Subcutaneous abdominal adipose tissue (tissue), 5 donors: ENCODE measurements at regions not wholly inside any gene's neighbourhood (a gene's known extent, or its start where the extent isn't known, plus 50 kb on each side); places are given as distances from the start of the nearest gene placed in this dataset.
"Not testable (repeated sequence)": the region's sequence is repeated elsewhere in the genome, so short reads cannot be mapped to it uniquely, and the experiment has no call there.

Experiments used
- H3K27ac ChIP-seq: one replicate; pipeline ENCODE4 v1.7.0; 2013; ENCODE audit warnings: low read depth, mild to moderate bottlenecking, inconsistent platforms, low read length, moderate library complexity
- H3K27me3 ChIP-seq, 5 donors: one replicate each; pipeline ENCODE4 v1.7.0; 2013; ENCODE audit warnings: low read length in 5 of 5, inconsistent platforms in 1 of 5; ENCODE audit not compliant: control insufficient read depth in 5 of 5, insufficient read depth in 4 of 5
- H3K36me3 ChIP-seq, 5 donors: one replicate each; pipeline ENCODE4 v1.7.0; 2013; ENCODE audit warnings: low read length in 5 of 5; ENCODE audit not compliant: control insufficient read depth in 5 of 5, insufficient read depth in 5 of 5
- H3K4me1 ChIP-seq, 5 donors: one replicate each; pipeline ENCODE4 v1.7.0; 2013; ENCODE audit warnings: low read length in 5 of 5, mild to moderate bottlenecking in 3 of 5, moderate library complexity in 1 of 5; ENCODE audit not compliant: control insufficient read depth in 5 of 5, insufficient read depth in 5 of 5
- H3K4me3 ChIP-seq, 5 donors: one replicate each; pipeline ENCODE4 v1.7.0; 2013; ENCODE audit warnings: low read length in 5 of 5, low read depth in 1 of 5
- H3K9ac ChIP-seq, 5 donors: one replicate each; pipeline ENCODE4 v1.7.0; 2013; ENCODE audit warnings: low read length in 5 of 5, mild to moderate bottlenecking in 4 of 5, moderate library complexity in 3 of 5
- H3K9me3 ChIP-seq, 5 donors: one replicate each; pipeline ENCODE4 v1.7.0; 2013; ENCODE audit warnings: low read length in 5 of 5; ENCODE audit not compliant: control insufficient read depth in 5 of 5
- donor health status: healthy.
- donor health status: healthy.
- donor health status: healthy.
- donor health status: healthy.
- donor health status: healthy.

DNA sequence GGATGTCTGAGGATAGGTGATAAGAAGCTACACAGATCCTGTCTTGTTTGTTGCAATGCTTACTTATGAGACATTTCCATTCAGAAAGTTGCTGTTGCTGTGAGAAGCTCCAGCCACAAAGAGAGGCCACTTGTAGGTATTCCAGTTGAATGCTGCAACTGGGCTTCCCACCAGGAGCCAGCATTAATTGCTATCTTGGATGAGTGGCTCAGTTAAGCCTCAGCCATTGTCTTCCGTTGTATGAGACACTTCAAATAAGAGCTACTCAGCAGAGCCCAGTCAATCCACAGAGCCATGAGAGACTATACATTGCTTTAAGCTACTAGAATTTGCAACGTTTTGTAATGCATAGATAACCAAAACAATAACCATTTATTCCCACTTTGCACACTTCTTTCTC, 104.3 kb upstream of the ARRDC3 start:
- H3K36me3 ChIP-seq: no peaks in the 10 kb centered on the region
- no peaks in the 10 kb centered on the region for H3K27me3 ChIP-seq
- H3K9ac ChIP-seq: no peak overlapping the region
- no peak overlapping the region for H3K27ac ChIP-seq
- H3K9me3 ChIP-seq: peaks cover 0 to 2% (median 0%) of the 10 kb centered on the region in 5 donors
- no peak overlapping the region for H3K4me3 ChIP-seq
- H3K4me1 ChIP-seq: peaks cover 0 to 2% (median 0%) of the 10 kb centered on the region in 5 donors

DNA sequence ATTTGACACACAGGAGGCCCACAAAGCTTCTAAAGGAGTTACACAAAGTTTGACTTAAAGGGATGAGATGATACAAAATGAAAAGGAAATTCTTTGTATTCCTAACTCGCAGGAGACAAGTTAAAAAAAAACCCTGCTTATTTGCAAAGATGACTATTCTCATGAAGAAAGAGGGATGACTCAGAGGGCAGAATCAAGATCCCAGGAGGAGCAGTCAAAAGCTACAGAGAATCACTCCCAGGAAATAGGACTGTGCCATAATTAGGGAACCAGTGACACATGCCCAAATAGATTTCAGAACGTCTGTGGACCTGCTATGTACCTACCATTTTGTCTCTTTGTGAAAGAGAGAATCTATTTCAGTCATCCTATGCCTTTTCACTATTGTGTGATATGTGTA, 103.5 kb upstream of the ARRDC3 start:
- H3K4me1 ChIP-seq: peaks cover 0 to 2% (median 0%) of the 10 kb centered on the region in 5 donors
- H3K36me3 ChIP-seq: no peaks in the 10 kb centered on the region
- peaks cover 0 to 2% (median 0%) of the 10 kb centered on the region in 5 donors for H3K9me3 ChIP-seq
- H3K27me3 ChIP-seq: no peaks in the 10 kb centered on the region
- H3K9ac ChIP-seq: no peak overlapping the region
- no peak overlapping the region for H3K27ac ChIP-seq
- no peak overlapping the region for H3K4me3 ChIP-seq

DNA sequence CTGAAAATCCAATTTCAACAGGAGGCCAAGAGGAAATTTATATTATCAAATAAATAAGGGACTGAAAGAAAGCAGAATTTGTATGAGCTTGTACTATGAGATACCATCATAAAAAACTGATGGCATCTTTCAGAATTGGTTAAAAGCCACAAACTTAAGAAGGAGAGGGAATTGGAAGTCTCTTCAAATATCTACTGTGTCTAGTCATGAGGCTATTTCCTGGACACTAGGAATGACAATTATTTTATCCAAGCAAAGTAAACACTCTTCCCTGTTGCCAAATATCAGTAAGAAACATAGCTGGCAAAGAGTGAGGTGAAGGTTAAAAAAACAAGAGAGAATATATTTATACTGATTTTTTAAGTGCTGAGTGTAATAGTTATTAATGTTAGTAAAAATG, 101.5 kb upstream of the ARRDC3 start:
- peaks cover 0 to 2% (median 0%) of the 10 kb centered on the region in 5 donors for H3K9me3 ChIP-seq
- H3K4me3 ChIP-seq: no peak overlapping the region
- H3K27ac ChIP-seq: no peak overlapping the region
- no peak overlapping the region for H3K9ac ChIP-seq
- H3K4me1 ChIP-seq: peaks cover 0 to 2% (median 0%) of the 10 kb centered on the region in 5 donors
- no peaks in the 10 kb centered on the region for H3K27me3 ChIP-seq
- no peaks in the 10 kb centered on the region for H3K36me3 ChIP-seq

DNA sequence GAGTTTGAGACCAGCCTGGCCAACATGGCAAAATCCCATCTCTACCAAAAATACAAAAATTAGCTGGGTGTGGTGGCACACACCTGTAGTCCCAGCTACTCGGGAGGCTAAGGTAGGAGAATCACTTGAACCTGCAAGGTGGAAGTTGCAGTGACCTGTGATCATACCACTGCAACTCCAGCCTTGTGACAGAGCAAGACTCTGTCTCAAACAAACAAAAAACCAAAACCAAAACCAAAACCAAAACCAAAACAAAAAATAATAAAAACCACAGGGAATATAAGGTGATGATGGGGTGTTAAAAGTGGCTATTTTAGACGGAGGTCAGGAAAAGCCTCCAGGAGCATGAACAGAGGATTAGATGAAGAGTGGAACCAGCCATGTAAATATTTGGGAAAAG, 96.3 kb upstream of the ARRDC3 start:
- not testable (repeated sequence) for H3K9me3 ChIP-seq, H3K27me3 ChIP-seq, H3K4me1 ChIP-seq, H3K27ac ChIP-seq, H3K36me3 ChIP-seq, H3K4me3 ChIP-seq, H3K9ac ChIP-seq

DNA sequence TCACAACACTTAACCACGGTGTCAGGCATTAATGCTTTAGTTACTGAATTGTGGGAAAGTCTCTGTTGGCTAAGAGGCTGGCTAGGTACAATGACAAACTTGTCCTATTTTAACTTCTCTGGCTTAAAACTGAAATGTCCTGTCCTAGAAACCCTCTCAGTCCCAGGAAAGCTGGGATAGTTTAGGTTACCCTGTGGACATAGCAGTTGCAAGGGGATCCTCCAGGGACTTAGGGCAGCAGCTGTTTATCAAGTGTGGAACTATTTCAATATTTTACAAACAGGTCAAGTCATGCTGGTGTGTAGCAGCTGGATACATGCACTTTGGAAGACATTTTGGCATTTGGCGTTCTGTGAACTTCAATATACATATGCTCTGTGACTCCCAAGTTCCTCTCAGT, 95.0 kb upstream of the ARRDC3 start:
- Histone ChIP-seq H3K36me3 (no peaks in the 10 kb centered on the region), H3K4me1 (no peaks in the 10 kb centered on the region), H3K4me3 (no peak overlapping the region)

DNA sequence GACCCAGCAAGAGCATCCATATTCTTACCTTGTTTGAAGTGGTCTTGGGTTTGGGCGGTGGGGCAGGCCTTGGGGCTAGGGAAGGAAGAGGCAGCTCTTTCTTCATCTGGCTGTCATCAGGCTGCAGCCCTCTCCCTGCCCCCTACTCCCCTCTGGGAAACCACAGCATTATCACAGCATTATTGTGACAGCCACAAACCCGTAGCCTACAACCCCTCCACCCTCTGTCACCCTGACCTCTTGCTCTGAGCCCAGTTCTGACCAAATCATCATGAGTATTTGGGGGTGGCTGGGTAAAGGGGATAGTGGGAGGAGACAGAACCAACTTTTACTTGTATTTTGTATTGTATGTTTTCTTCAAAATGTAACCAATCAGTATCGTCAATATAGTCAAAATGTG, 94.3 kb upstream of the ARRDC3 start:
- H3K27ac ChIP-seq: no peak overlapping the region
- no peak overlapping the region for H3K9ac ChIP-seq
- no peak overlapping the region for H3K4me3 ChIP-seq
- H3K27me3 ChIP-seq: no peaks in the 10 kb centered on the region
- H3K9me3 ChIP-seq: no peaks in the 10 kb centered on the region
- H3K36me3 ChIP-seq: no peaks in the 10 kb centered on the region
- H3K4me1 ChIP-seq: no peaks in the 10 kb centered on the region

More for the DNA sequence above, 95.0 kb upstream of the ARRDC3 start:
- no peaks in the 10 kb centered on the region for H3K27me3 ChIP-seq
- no peak overlapping the region for H3K27ac ChIP-seq
- H3K9me3 ChIP-seq: no peaks in the 10 kb centered on the region
- no peak overlapping the region for H3K9ac ChIP-seq

DNA sequence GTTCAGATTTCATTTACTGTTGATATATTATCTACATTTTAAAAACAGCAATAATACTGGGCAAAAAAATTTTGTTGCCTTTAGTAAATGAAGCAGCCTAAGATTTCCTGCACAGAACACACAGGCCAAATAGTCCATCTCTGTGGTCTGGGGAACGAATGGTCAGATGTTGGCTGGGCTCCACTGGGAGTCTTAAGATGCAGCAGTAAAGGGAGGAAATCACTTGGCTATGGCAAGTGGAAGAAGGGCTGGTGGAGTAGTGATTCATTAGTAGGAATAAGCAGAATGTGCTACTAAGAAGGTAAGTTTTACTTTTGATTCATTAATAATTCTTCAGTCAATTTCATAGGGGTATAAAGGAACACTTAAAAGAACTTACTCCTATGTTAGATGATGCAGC, 91.1 kb upstream of the ARRDC3 start:
- H3K36me3 ChIP-seq: no peaks in the 10 kb centered on the region
- H3K9me3 ChIP-seq: no peaks in the 10 kb centered on the region
- H3K4me1 ChIP-seq: peaks cover 0 to 4% (median 0%) of the 10 kb centered on the region in 5 donors
- H3K27me3 ChIP-seq: no peaks in the 10 kb centered on the region
- H3K27ac ChIP-seq: no peak overlapping the region
- H3K9ac ChIP-seq: no peak overlapping the region
- no peak overlapping the region for H3K4me3 ChIP-seq

DNA sequence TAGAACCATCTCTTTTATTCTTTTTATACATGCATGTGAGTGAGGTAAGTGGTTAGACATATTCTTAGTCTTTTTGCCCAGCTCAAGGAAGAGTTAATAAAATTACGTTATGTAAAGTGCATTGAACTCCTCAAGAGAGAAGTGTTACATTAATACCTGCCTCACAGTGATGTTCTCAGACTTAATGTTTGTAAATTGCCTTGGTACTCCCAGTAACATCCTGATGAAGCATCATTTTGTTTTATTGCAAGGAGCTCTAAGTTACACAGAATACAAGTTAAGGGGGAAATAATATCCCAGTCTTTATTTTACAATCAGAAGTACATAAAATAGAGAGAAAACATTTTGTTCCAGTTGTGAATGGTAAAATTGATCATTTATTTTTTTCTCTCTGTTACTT, 89.5 kb upstream of the ARRDC3 start:
- no peaks in the 10 kb centered on the region for H3K9me3 ChIP-seq
- no peak overlapping the region for H3K27ac ChIP-seq

DNA sequence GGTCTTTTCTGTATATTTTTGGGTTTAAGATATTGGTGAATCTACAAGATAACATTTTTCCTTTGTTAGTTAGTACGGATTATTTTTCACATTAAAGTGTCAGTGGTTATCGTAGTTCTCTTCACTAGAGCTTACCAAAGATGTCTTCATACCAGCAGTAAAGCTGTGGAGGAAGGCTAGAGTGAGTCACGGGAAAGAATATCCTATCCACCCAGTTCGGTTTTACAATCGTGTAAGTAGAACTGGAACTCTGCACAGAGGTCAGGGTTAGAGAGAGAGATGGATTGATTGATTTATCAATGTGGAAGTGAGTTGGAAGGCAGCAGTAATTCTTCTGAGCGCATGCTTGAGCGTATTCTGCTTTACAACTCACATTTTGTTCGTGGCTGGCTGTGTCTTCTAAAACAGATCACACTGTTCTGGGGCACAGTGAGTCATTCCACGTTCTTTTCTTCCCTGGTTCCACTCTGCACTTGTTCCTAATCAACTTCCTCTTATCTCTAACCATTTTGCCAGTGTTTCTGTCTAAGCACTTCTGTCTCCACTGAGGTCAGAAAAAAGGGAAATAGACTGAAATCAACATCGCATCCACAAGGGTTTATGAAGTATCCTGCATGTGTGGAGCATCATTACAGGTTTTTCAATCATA, 86.5 kb upstream of the ARRDC3 start:
- H3K27me3 ChIP-seq: no peaks in the 10 kb centered on the region
- no peaks in the 10 kb centered on the region for H3K36me3 ChIP-seq
- no peak overlapping the region for H3K4me3 ChIP-seq
- peak overlapping the region; percentile 38 for H3K27ac ChIP-seq
- no peak overlapping the region for H3K9ac ChIP-seq
- peaks cover 0 to 5% (median 4%) of the 10 kb centered on the region in 5 donors for H3K4me1 ChIP-seq
- peaks cover 0 to 4% (median 0%) of the 10 kb centered on the region in 5 donors for H3K9me3 ChIP-seq

More for the DNA sequence above, 89.5 kb upstream of the ARRDC3 start:
- Histone ChIP-seq H3K9ac (no peak overlapping the region), H3K4me3 (no peak overlapping the region), H3K4me1 (peaks cover 0 to 5% (median 4%) of the 10 kb centered on the region in 5 donors), H3K27me3 (no peaks in the 10 kb centered on the region), H3K36me3 (no peaks in the 10 kb centered on the region)

DNA sequence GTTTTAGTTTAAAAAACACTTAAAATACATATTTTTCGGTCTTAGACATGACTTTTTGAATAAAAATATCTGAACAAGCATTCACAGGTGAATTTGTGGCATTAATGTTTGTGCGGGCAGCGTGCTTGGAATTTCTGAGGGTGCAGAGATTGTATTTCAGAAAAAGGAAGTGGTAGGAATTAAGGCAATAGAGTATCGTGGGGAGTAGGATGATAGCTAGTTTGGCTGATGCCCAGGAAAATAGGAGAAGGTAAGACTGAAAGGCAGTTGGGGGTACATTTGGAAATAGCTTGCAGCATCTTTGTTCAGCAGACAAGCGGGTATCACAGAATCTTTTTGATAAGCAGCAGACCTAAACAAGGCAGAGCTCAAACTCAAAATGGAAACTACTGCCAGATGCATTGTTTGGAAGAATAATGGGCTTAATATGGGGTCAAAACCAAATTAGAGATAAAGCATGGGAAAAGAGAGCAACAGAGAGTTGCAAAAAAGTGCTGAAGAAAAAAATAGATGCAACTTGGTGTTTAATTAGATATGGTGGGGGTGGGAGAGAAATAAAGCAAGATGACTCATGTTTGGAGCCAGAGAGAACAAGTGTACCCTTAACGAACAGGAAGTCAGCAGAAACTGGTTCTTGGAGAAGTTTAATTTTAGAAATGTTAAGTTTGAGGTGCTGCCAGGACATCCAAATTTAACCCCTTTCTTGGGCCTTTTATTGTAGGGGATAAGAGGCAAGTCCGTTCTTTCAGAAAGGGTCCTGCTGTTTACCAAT, 85.7 kb upstream of the ARRDC3 start:
- H3K36me3 ChIP-seq: no peaks in the 10 kb centered on the region
- H3K9me3 ChIP-seq: peaks cover 0 to 4% (median 0%) of the 10 kb centered on the region in 5 donors
- H3K4me3 ChIP-seq: peak overlapping the region in 1 of 5 donors; percentile 17
- H3K27ac ChIP-seq: peak overlapping the region; percentile 38
- H3K9ac ChIP-seq: no peak overlapping the region
- H3K27me3 ChIP-seq: no peaks in the 10 kb centered on the region
- H3K4me1 ChIP-seq: peaks cover 0 to 5% (median 4%) of the 10 kb centered on the region in 5 donors
